Tibial nerve (tissue), 4 donors: ENCODE measurements at regions not wholly inside any gene's neighbourhood (a gene's known extent, or its start where the extent isn't known, plus 50 kb on each side); places are given as distances from the start of the nearest gene placed in this dataset.

Source experiments
- EP300 ChIP-seq, 2 donors: sonication (generic); formaldehyde crosslinking; IDR thresholded peaks; one replicate each; pipeline ENCODE4 v1.6.1; 2017; ENCODE audit warnings: antibody characterized with exemption in 2 of 2, mild to moderate bottlenecking in 1 of 2
- TF ChIP-seq, protein P1 (sequence below), 5 experiments: fragments of 200-600 bp in 3 of 5; fragments of 450-650 bp in 2 of 5; sonication (generic) in 3 of 5; IDR thresholded peaks; one replicate each; pipeline ENCODE4 v1.5.1; 2016 to 2019; ENCODE audit warnings: antibody characterized with exemption in 5 of 5, mild to moderate bottlenecking in 3 of 5, moderate library complexity in 2 of 5

DNA sequence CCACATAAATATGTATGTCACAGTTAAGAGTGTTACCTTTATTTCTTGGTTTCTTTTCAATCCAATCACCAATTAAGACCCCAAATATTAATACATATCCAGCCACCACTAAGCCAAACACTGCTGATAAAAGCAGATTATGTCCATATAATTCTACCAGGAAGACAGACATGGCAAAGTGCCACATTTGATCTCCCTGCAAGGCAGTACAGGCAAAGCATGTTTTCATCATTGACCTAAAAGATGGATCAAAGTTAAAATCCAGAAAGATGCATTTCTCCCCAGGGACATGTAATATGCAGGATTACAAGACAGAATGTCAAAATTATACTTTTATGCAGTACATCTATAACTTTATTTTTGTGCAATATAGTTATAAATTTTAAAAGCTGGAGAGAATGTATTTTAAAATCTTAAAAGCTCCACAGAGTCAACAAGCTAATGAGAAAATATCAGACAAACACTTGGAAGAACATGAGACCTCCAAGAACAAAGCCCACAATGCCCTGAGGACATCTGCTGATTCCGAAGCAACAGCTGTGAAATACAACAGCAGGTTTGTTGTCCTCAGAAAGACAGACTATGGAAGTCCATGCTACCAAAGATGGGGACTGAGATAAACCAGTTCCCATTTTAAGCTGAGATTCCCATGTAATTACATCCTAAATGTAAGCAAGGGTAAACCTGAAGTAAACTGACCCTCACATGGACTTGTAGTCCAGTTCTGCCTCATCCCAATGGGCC, 54.5 kb upstream of the TOMM7 start:
- TF ChIP-seq, protein P1, sequence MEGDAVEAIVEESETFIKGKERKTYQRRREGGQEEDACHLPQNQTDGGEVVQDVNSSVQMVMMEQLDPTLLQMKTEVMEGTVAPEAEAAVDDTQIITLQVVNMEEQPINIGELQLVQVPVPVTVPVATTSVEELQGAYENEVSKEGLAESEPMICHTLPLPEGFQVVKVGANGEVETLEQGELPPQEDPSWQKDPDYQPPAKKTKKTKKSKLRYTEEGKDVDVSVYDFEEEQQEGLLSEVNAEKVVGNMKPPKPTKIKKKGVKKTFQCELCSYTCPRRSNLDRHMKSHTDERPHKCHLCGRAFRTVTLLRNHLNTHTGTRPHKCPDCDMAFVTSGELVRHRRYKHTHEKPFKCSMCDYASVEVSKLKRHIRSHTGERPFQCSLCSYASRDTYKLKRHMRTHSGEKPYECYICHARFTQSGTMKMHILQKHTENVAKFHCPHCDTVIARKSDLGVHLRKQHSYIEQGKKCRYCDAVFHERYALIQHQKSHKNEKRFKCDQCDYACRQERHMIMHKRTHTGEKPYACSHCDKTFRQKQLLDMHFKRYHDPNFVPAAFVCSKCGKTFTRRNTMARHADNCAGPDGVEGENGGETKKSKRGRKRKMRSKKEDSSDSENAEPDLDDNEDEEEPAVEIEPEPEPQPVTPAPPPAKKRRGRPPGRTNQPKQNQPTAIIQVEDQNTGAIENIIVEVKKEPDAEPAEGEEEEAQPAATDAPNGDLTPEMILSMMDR (IDR thresholded peaks at IDR 0.05): no peak
- TF ChIP-seq EP300 (IDR thresholded peaks at IDR 0.05): no peak
